HG03066 (cell line): ENCODE measurements at regions not wholly inside any gene's neighbourhood (a gene's known extent, or its start where the extent isn't known, plus 50 kb on each side); places are given as distances from the start of the nearest gene placed in this dataset.
"Not testable (repeated sequence)": the region's sequence is repeated elsewhere in the genome, so short reads cannot be mapped to it uniquely, and the experiment has no call there.

Experiments
- ATAC-seq: cut with Tn5 transposase; IDR thresholded peaks from one replicate; pipeline ENCODE4 v1.9.1; 2021; ENCODE audit warnings: low read depth; ENCODE audit not compliant: unreplicated experiment

- no peak for ATAC-seq
Measured at GRCh38 chr6:9380568-9380967, 945.2 kb upstream of the SLC35B3 start.

- ATAC-seq: no peak
Measured at GRCh38 chr6:9373308-9373707, 938.0 kb upstream of the SLC35B3 start.

GRCh38 chr6:9370480-9370879 is 935.1 kb upstream of the SLC35B3 start:
- ATAC-seq: no peak

- ATAC-seq: no peak
Measured at GRCh38 chr6:9365378-9365777, 930.0 kb upstream of the SLC35B3 start.

- ATAC-seq: no peak
Measured at GRCh38 chr6:9361749-9362148, 926.4 kb upstream of the SLC35B3 start.

- ATAC-seq: no peak
Measured at GRCh38 chr6:9360881-9361280, 925.5 kb upstream of the SLC35B3 start.

GRCh38 chr6:9347608-9348007 is 912.3 kb upstream of the SLC35B3 start:
- no peak for ATAC-seq

- ATAC-seq: no peak
Measured at GRCh38 chr6:9346923-9347322, 911.6 kb upstream of the SLC35B3 start.

- no peak for ATAC-seq
Measured at GRCh38 chr6:9335431-9335830, 900.1 kb upstream of the SLC35B3 start.

- ATAC-seq: no peak
Measured at GRCh38 chr6:9334979-9335378, 899.6 kb upstream of the SLC35B3 start.

- no peak for ATAC-seq
Measured at GRCh38 chr6:9332241-9332780, 897.0 kb upstream of the SLC35B3 start.

GRCh38 chr6:9316831-9317230 is 881.5 kb upstream of the SLC35B3 start:
- no peak for ATAC-seq

GRCh38 chr6:9315966-9316650 is 880.8 kb upstream of the SLC35B3 start:
- no peak for ATAC-seq

GRCh38 chr6:9308284-9308683 is 872.9 kb upstream of the SLC35B3 start:
- no peak for ATAC-seq

GRCh38 chr6:9307786-9308185 is 872.4 kb upstream of the SLC35B3 start:
- no peak for ATAC-seq

GRCh38 chr6:9307187-9307586 is 871.8 kb upstream of the SLC35B3 start:
- ATAC-seq: no peak

GRCh38 chr6:9295644-9296043 is 860.3 kb upstream of the SLC35B3 start:
- ATAC-seq: no peak

GRCh38 chr6:9292975-9293374 is 857.6 kb upstream of the SLC35B3 start:
- ATAC-seq: no peak

GRCh38 chr6:9290342-9290741 is 855.0 kb upstream of the SLC35B3 start:
- not testable (repeated sequence) for ATAC-seq

- ATAC-seq: no peak
Measured at GRCh38 chr6:9272671-9273070, 837.3 kb upstream of the SLC35B3 start.

- ATAC-seq: no peak
Measured at GRCh38 chr6:9266741-9267140, 831.4 kb upstream of the SLC35B3 start.

GRCh38 chr6:9257215-9257614 is 821.9 kb upstream of the SLC35B3 start:
- no peak for ATAC-seq

- ATAC-seq: no peak
Measured at GRCh38 chr6:9254251-9254650, 818.9 kb upstream of the SLC35B3 start.
